ENCODE measurements at regions not wholly inside any gene's neighbourhood (a gene's known extent, or its start where the extent isn't known, plus 50 kb on each side); places are given as distances from the start of the nearest gene placed in this dataset.

DNA sequence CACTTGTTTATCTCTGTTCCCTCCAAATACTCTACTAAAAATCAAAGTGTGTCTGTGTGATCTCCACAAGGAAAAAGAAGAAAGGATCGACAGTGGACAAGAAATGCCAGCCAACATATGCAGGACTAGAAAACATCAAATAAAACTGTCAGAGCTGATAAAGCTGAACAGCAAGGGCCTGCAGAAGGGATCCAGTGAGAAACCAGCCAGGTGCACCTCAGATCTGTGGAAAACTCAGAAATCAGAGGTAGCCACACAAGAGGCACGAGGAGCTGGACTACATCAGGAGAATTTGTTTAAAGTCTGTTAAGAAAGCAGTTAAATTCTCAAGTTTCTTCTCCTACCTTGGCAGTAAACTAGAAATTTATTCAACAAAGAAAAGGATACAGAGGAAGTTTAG lies 135.2 kb downstream of the SUCLG1 start:
- TF ChIP-seq, protein P1, sequence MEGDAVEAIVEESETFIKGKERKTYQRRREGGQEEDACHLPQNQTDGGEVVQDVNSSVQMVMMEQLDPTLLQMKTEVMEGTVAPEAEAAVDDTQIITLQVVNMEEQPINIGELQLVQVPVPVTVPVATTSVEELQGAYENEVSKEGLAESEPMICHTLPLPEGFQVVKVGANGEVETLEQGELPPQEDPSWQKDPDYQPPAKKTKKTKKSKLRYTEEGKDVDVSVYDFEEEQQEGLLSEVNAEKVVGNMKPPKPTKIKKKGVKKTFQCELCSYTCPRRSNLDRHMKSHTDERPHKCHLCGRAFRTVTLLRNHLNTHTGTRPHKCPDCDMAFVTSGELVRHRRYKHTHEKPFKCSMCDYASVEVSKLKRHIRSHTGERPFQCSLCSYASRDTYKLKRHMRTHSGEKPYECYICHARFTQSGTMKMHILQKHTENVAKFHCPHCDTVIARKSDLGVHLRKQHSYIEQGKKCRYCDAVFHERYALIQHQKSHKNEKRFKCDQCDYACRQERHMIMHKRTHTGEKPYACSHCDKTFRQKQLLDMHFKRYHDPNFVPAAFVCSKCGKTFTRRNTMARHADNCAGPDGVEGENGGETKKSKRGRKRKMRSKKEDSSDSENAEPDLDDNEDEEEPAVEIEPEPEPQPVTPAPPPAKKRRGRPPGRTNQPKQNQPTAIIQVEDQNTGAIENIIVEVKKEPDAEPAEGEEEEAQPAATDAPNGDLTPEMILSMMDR (IDR thresholded peaks at IDR 0.05) = no peak
- no peak for TF ChIP-seq POLR2A (IDR thresholded peaks at IDR 0.05)
- no peak for TF ChIP-seq EP300 (IDR thresholded peaks at IDR 0.05)

Measured in ovary (tissue), 3 donors.